ENCODE measurements at regions not wholly inside any gene's neighbourhood (a gene's known extent, or its start where the extent isn't known, plus 50 kb on each side); places are given as distances from the start of the nearest gene placed in this dataset.

GRCh38 chr12:97359021-97359690 is 103.4 kb upstream of the RMST start:
- no peak for DNase-seq (ENCODE audit: low spot score)
- TF ChIP-seq POLR2A (IDR thresholded peaks at IDR 0.05) (no peak), CTCF (IDR thresholded peaks at IDR 0.05) (no peak), POLR2AphosphoS5 (IDR thresholded peaks at IDR 0.05) (no peak)
- 48% methylated on average over 5 of the region's 5 CpGs for WGBS
- no peaks in the 10 kb centered on the region for H3K4me1 ChIP-seq (replicated peaks)
- no peak overlapping the region for H3K27ac ChIP-seq
- intact Hi-C loops (cut with DNase I): no loop called here
- no peaks in the 10 kb centered on the region for H3K36me3 ChIP-seq
- no peaks in the 10 kb centered on the region for H3K9me3 ChIP-seq
- no peaks in the 10 kb centered on the region for H3K27me3 ChIP-seq (replicated peaks; ENCODE audit: insufficient read depth)
- no peak overlapping the region for H3K4me3 ChIP-seq

- no peaks in the 10 kb centered on the region for H3K4me1 ChIP-seq (replicated peaks)
- no peaks in the 10 kb centered on the region for H3K27me3 ChIP-seq (replicated peaks; ENCODE audit: insufficient read depth)
- H3K36me3 ChIP-seq: no peaks in the 10 kb centered on the region
- no peak overlapping the region for H3K27ac ChIP-seq
- 69% methylated on average over 1 of the region's 1 CpG for WGBS
- no peaks in the 10 kb centered on the region for H3K9me3 ChIP-seq
- intact Hi-C loops (cut with DNase I): no loop called here
- no peak for TF ChIP-seq POLR2AphosphoS5 (IDR thresholded peaks at IDR 0.05)
- TF ChIP-seq POLR2A (IDR thresholded peaks at IDR 0.05): no peak
- TF ChIP-seq CTCF (IDR thresholded peaks at IDR 0.05): no peak
- DNase-seq (ENCODE audit: low spot score): no peak
- H3K4me3 ChIP-seq: no peak overlapping the region
These were observed 98.9 kb upstream of the RMST start for GRCh38 chr12:97363693-97364092.

- TF ChIP-seq CTCF (IDR thresholded peaks at IDR 0.05): no peak
- no peak for TF ChIP-seq POLR2AphosphoS5 (IDR thresholded peaks at IDR 0.05)
- TF ChIP-seq POLR2A (IDR thresholded peaks at IDR 0.05): no peak
- Histone ChIP-seq H3K9me3 (no peaks in the 10 kb centered on the region), H3K4me1 (replicated peaks) (no peaks in the 10 kb centered on the region), H3K4me3 (no peak overlapping the region), H3K36me3 (no peaks in the 10 kb centered on the region), H3K27ac (no peak overlapping the region), H3K27me3 (replicated peaks; ENCODE audit: insufficient read depth) (no peaks in the 10 kb centered on the region)
- 70% methylated on average over 7 of the region's 7 CpGs for WGBS
- intact Hi-C loops (cut with DNase I): no loop called here
- no peak for DNase-seq (ENCODE audit: low spot score)
These were observed 94.0 kb upstream of the RMST start for GRCh38 chr12:97368462-97369163.

GRCh38 chr12:97375310-97375709 is 87.3 kb upstream of the RMST start:
- H3K4me1 ChIP-seq (replicated peaks): no peaks in the 10 kb centered on the region
- H3K36me3 ChIP-seq: no peaks in the 10 kb centered on the region
- no peak overlapping the region for H3K4me3 ChIP-seq
- DNase-seq (ENCODE audit: low spot score): no peak
- WGBS: 74% methylated on average over 2 of the region's 2 CpGs
- H3K27me3 ChIP-seq (replicated peaks; ENCODE audit: insufficient read depth): no peaks in the 10 kb centered on the region
- no peak overlapping the region for H3K27ac ChIP-seq
- H3K9me3 ChIP-seq: no peaks in the 10 kb centered on the region
- TF ChIP-seq POLR2A (IDR thresholded peaks at IDR 0.05): no peak
- TF ChIP-seq CTCF (IDR thresholded peaks at IDR 0.05): no peak
- intact Hi-C loops (cut with DNase I): no loop called here

GRCh38 chr12:97380440-97380839 is 82.2 kb upstream of the RMST start:
- Histone ChIP-seq H3K9me3 (no peaks in the 10 kb centered on the region), H3K4me3 (no peak overlapping the region), H3K27me3 (replicated peaks; ENCODE audit: insufficient read depth) (no peaks in the 10 kb centered on the region), H3K4me1 (replicated peaks) (no peaks in the 10 kb centered on the region), H3K27ac (no peak overlapping the region), H3K36me3 (no peaks in the 10 kb centered on the region)
- DNase-seq (ENCODE audit: low spot score): no peak
- intact Hi-C loops (cut with DNase I): no loop called here
- TF ChIP-seq POLR2A (IDR thresholded peaks at IDR 0.05) (no peak), CTCF (IDR thresholded peaks at IDR 0.05) (no peak)
- 91% methylated on average over 2 of the region's 2 CpGs for WGBS

All from prostate gland (tissue), 2 donors.